CD14-positive monocyte (primary cell): ENCODE measurements at regions not wholly inside any gene's neighbourhood (a gene's known extent, or its start where the extent isn't known, plus 50 kb on each side); places are given as distances from the start of the nearest gene placed in this dataset.

ENCODE experiments used
- DNase-seq, 3 donors: peaks; one replicate each; pipeline ENCODE4 v3.0.0-alpha.2; 2011 to 2022
- H2AFZ ChIP-seq: 2 replicates; pipeline ENCODE4 v1.6.0; 2012; ENCODE audit warnings: mild to moderate bottlenecking, low read depth, low read length, inconsistent platforms; ENCODE audit not compliant: insufficient read depth, poor library complexity, severe bottlenecking
- H3K27ac ChIP-seq, 2 donors: 1 replicate in 1 of 2; 2 replicates in 1 of 2; pipeline ENCODE4 v1.5.1; 2012 to 2013; ENCODE audit warnings: low read length in 2 of 2, control low read depth in 1 of 2, inconsistent platforms in 1 of 2, low read depth in 1 of 2, mild to moderate bottlenecking in 1 of 2
- H3K27me3 ChIP-seq, 2 donors: one replicate each; pipeline versions ENCODE4 v1.6.0 to v1.6.1; 2011 to 2013; ENCODE audit warnings: low read length in 2 of 2; ENCODE audit not compliant: control insufficient read depth in 2 of 2, insufficient read depth in 2 of 2
- H3K36me3 ChIP-seq, 2 donors: replicated peaks in 1 of 2; 1 replicate in 1 of 2; 2 replicates in 1 of 2; pipeline versions ENCODE4 v1.5.1 to v1.6.1; 2012 to 2013; ENCODE audit warnings: low read length in 2 of 2, control low read depth in 1 of 2, inconsistent platforms in 1 of 2, mild to moderate bottlenecking in 1 of 2; ENCODE audit not compliant: insufficient read depth in 2 of 2, control insufficient read depth in 1 of 2
- H3K4me1 ChIP-seq, 2 donors: 1 replicate in 1 of 2; 2 replicates in 1 of 2; pipeline versions ENCODE4 v1.5.1 to v1.6.1; 2012 to 2013; ENCODE audit warnings: low read length in 2 of 2, control low read depth in 1 of 2, inconsistent platforms in 1 of 2, mild to moderate bottlenecking in 1 of 2, moderate library complexity in 1 of 2; ENCODE audit not compliant: insufficient read depth in 2 of 2, control insufficient read depth in 1 of 2
- H3K4me2 ChIP-seq: replicated peaks from 2 replicates; pipeline ENCODE3; 2012; ENCODE audit warnings: low read length, moderate library complexity, mild to moderate bottlenecking; ENCODE audit not compliant: poor library complexity, severe bottlenecking; ENCODE audit errors: extremely low read depth
- H3K4me3 ChIP-seq, 3 experiments: fragments of 200-600 bp in 1 of 3; sonication (generic) in 1 of 3; replicated peaks in 1 of 3; 1 replicate in 2 of 3; 2 replicates in 1 of 3; pipeline ENCODE4 v1.5.1; 2011 to 2013; ENCODE audit warnings: low read length in 3 of 3, mild to moderate bottlenecking in 3 of 3, control low read depth in 2 of 3, low read depth in 2 of 3, inconsistent platforms in 1 of 3, moderate library complexity in 1 of 3
- H3K79me2 ChIP-seq: 2 replicates; pipeline ENCODE4 v1.6.0; 2012; ENCODE audit warnings: mild to moderate bottlenecking, control low read depth, inconsistent platforms, low read length, moderate library complexity; ENCODE audit not compliant: insufficient read depth
- H3K9ac ChIP-seq: 2 replicates; pipeline ENCODE4 v1.6.0; 2017; ENCODE audit warnings: low read length, mild to moderate bottlenecking; ENCODE audit not compliant: insufficient read depth, poor library complexity, severe bottlenecking
- H3K9me3 ChIP-seq, 2 donors: replicated peaks in 1 of 2; 1 replicate in 1 of 2; 2 replicates in 1 of 2; pipeline versions ENCODE4 v1.5.1 to v1.6.1; 2012 to 2013; ENCODE audit warnings: low read length in 2 of 2, control low read depth in 1 of 2; ENCODE audit not compliant: control insufficient read depth in 1 of 2, insufficient read depth in 1 of 2
- H4K20me1 ChIP-seq: 2 replicates; pipeline ENCODE4 v1.6.0; 2012; ENCODE audit warnings: mild to moderate bottlenecking, low read length, control low read depth, moderate library complexity; ENCODE audit not compliant: insufficient read depth
- H3K27ac Mint-ChIP-seq, 7 donors: one replicate each; pipeline ENCODE4 v1.8.0; 2020; ENCODE audit warnings: mild to moderate bottlenecking in 7 of 7, mixed read lengths in 7 of 7, moderate library complexity in 6 of 7, inconsistent platforms in 2 of 7
- H3K27me3 Mint-ChIP-seq, 3 donors: one replicate each; pipeline ENCODE4 v1.8.0; 2021 to 2022; ENCODE audit warnings: low read depth in 3 of 3, mild to moderate bottlenecking in 3 of 3, mixed read lengths in 3 of 3, moderate library complexity in 3 of 3, inconsistent platforms in 1 of 3
- H3K36me3 Mint-ChIP-seq, 2 donors: one replicate each; pipeline ENCODE4 v1.8.0; 2020; ENCODE audit warnings: mixed read lengths in 2 of 2, inconsistent platforms in 1 of 2, mild to moderate bottlenecking in 1 of 2
- H3K4me1 Mint-ChIP-seq: one replicate; pipeline ENCODE4 v1.8.0; 2020; ENCODE audit warnings: mild to moderate bottlenecking, mixed read lengths
- H3K4me3 Mint-ChIP-seq, 2 donors: one replicate each; pipeline ENCODE4 v1.8.0; 2020; ENCODE audit warnings: mild to moderate bottlenecking in 2 of 2, mixed read lengths in 2 of 2, moderate library complexity in 1 of 2
- H3K9me3 Mint-ChIP-seq, 7 donors: one replicate each; pipeline ENCODE4 v1.8.0; 2020 to 2022; ENCODE audit warnings: mixed read lengths in 7 of 7, mild to moderate bottlenecking in 6 of 7, moderate library complexity in 6 of 7, inconsistent platforms in 2 of 7
- WGBS: methylation state at CpG from one replicate; pipeline ENCODE4 v1.1.5; 2013; ENCODE audit warnings: missing lambda C conversion rate; ENCODE audit not compliant: insufficient coverage; 5-methylcytosine and 5-hydroxymethylcytosine counted together
- intact Hi-C, 2 donors: fragments of 100-400 bp; cut with micrococcal nuclease; formaldehyde crosslinking; loops; one replicate each; pipeline versions ENCODE4 v1.15.0 to v1.15.1; 2023
- TF ChIP-seq, protein P1 (sequence below): fragments of 200-600 bp; IDR thresholded peaks from one replicate; pipeline ENCODE4 v1.8.0; 2022; ENCODE audit warnings: antibody characterized with exemption, mild to moderate bottlenecking

DNA sequence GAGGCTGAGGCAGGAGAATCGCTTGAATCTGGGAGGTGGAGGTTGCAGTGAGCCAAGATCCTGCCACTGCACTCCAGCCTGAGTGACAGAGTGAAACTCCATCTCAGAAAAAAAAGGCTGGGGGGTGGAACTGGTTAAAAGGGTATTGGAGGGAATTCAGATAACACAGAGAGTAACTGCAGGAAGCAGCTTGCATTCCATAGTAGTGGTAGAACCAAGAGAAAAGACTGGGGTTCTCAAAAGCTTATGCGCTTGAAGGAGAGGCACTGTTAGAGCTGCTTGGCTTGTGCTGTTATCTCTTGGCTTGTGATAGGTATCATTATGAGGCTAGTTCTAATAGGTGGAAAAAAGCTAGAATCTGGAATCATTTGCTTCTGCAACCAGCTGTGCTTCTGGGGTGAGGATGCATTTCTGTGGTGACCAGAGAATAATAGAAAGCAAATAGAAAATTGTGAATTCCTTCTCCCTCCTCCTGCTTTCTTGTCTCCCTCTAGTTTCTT, 91.2 kb upstream of the ELOVL6 start:
- TF ChIP-seq, protein P1, sequence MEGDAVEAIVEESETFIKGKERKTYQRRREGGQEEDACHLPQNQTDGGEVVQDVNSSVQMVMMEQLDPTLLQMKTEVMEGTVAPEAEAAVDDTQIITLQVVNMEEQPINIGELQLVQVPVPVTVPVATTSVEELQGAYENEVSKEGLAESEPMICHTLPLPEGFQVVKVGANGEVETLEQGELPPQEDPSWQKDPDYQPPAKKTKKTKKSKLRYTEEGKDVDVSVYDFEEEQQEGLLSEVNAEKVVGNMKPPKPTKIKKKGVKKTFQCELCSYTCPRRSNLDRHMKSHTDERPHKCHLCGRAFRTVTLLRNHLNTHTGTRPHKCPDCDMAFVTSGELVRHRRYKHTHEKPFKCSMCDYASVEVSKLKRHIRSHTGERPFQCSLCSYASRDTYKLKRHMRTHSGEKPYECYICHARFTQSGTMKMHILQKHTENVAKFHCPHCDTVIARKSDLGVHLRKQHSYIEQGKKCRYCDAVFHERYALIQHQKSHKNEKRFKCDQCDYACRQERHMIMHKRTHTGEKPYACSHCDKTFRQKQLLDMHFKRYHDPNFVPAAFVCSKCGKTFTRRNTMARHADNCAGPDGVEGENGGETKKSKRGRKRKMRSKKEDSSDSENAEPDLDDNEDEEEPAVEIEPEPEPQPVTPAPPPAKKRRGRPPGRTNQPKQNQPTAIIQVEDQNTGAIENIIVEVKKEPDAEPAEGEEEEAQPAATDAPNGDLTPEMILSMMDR = no peak
- Histone ChIP-seq H4K20me1 (no peaks in the 10 kb centered on the region), H3K9ac (no peak overlapping the region), H3K4me1 (no peaks in the 10 kb centered on the region), H3K4me2 (no peak overlapping the region), H3K79me2 (no peaks in the 10 kb centered on the region), H3K4me3 (no peak overlapping the region), H2AFZ (no peak overlapping the region), H3K27me3 (no peaks in the 10 kb centered on the region), H3K27ac (no peak overlapping the region), H3K36me3 (no peaks in the 10 kb centered on the region), H3K9me3 (no peaks in the 10 kb centered on the region)
- intact Hi-C loops = no loop called here
- Mint-ChIP-seq H3K36me3 (no peaks in the 10 kb centered on the region), H3K4me1 (no peaks in the 10 kb centered on the region), H3K9me3 (peaks cover 0 to 2% (median 0%) of the 10 kb centered on the region in 7 donors), H3K27me3 (peaks cover 5 to 11% (median 8%) of the 10 kb centered on the region in 3 donors), H3K27ac (no peak overlapping the region), H3K4me3 (no peak overlapping the region)
- WGBS = 63% methylated on average over 2 of the region's 2 CpGs
- no peak for DNase-seq

DNA sequence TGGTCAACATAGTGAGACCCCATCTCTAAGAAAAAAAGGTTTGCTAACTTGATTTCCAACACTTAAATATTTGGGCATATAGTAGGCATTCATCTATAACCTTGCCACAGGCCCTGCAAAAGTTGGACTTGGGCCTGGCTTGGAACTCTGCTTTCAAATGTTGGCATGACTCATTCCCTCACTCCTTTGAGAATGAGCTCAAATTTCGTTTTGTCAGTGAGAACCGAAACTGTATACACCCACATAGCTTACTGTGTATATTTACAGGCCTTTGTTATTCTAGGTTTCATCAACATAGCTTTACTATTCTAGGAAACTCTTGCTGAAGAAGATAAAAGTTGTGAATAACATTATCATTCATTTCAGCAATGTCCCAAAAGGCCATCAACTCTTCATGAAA, 88.7 kb upstream of the ELOVL6 start:
- Histone ChIP-seq H3K27ac (no peak overlapping the region), H3K9ac (no peak overlapping the region), H2AFZ (no peak overlapping the region), H3K36me3 (no peaks in the 10 kb centered on the region), H3K9me3 (no peaks in the 10 kb centered on the region), H3K4me3 (no peak overlapping the region), H4K20me1 (no peaks in the 10 kb centered on the region), H3K4me1 (no peaks in the 10 kb centered on the region), H3K4me2 (no peak overlapping the region), H3K27me3 (no peaks in the 10 kb centered on the region), H3K79me2 (no peaks in the 10 kb centered on the region)
- Mint-ChIP-seq H3K27ac (no peak overlapping the region), H3K9me3 (peaks cover 0 to 5% (median under 1%) of the 10 kb centered on the region in 7 donors), H3K36me3 (no peaks in the 10 kb centered on the region), H3K4me1 (no peaks in the 10 kb centered on the region), H3K4me3 (no peak overlapping the region), H3K27me3 (peaks cover 2 to 11% (median 7%) of the 10 kb centered on the region in 3 donors)
- intact Hi-C loops = no loop called here
- DNase-seq = no peak
- TF ChIP-seq, protein P1 = no peak
- WGBS = no CpG with 5 or more reads among the region's 2 CpGs
